Heart right ventricle (tissue), 16 donors: ENCODE measurements at regions not wholly inside any gene's neighbourhood (a gene's known extent, or its start where the extent isn't known, plus 50 kb on each side); places are given as distances from the start of the nearest gene placed in this dataset.

ENCODE experiments used
- ATAC-seq, 8 donors: fragments of 200-7000 bp; cut with Tn5 transposase; one replicate each; pipeline ENCODE4 v1.9.1; 2020; ENCODE audit warnings: mild to moderate bottlenecking in 8 of 8, moderate library complexity in 8 of 8, moderate number of reproducible peaks in 1 of 8
- DNase-seq, 2 donors: peaks; one replicate each; pipeline ENCODE4 v3.0.0-alpha.2; 2020
- H3K27ac ChIP-seq, 10 donors: fragments of 200-600 bp; sonication (generic) in 2 of 10; one replicate each; pipeline versions ENCODE4 v1.5.0 to v1.8.0; 2020 to 2022; ENCODE audit warnings: mild to moderate bottlenecking in 3 of 10
- H3K27me3 ChIP-seq, 7 donors: fragments of 200-600 bp; one replicate each; pipeline ENCODE4 v1.8.0; 2021 to 2022; ENCODE audit warnings: mild to moderate bottlenecking in 2 of 7
- H3K36me3 ChIP-seq, 9 donors: fragments of 200-600 bp; sonication (generic) in 1 of 9; one replicate each; pipeline versions ENCODE4 v1.5.0 to v1.8.0; 2020 to 2022; ENCODE audit warnings: mild to moderate bottlenecking in 2 of 9
- H3K4me1 ChIP-seq, 9 donors: fragments of 200-600 bp; sonication (generic) in 1 of 9; one replicate each; pipeline versions ENCODE4 v1.5.0 to v1.8.0; 2020 to 2022; ENCODE audit warnings: mild to moderate bottlenecking in 4 of 9
- H3K4me3 ChIP-seq, 10 donors: fragments of 200-600 bp; sonication (generic) in 2 of 10; one replicate each; pipeline versions ENCODE4 v1.5.0 to v1.8.0; 2020 to 2022; ENCODE audit warnings: mild to moderate bottlenecking in 7 of 10, moderate library complexity in 2 of 10
- H3K9me3 ChIP-seq, 11 donors: fragments of 200-600 bp in 10 of 11; sonication (generic) in 2 of 11; one replicate each; pipeline versions ENCODE4 v1.5.0 to v1.8.0; 2013 to 2022; ENCODE audit warnings: mild to moderate bottlenecking in 2 of 11, control low read depth in 1 of 11, moderate library complexity in 1 of 11
- CTCF ChIP-seq, 9 donors: fragments of 200-600 bp; sonication (generic) in 2 of 9; IDR thresholded peaks; one replicate each; pipeline versions ENCODE4 v1.5.0 to v1.8.0; 2021 to 2022; ENCODE audit warnings: antibody characterized with exemption in 9 of 9, mild to moderate bottlenecking in 5 of 9, moderate library complexity in 1 of 9
- WGBS, 2 donors: extraction: QIAGEN DNeasy Blood & Tissue Kit; methylation state at CpG; one replicate each; pipeline ENCODE4 v1.1.7; 2013; ENCODE audit warnings: inconsistent platforms in 1 of 2; 5-methylcytosine and 5-hydroxymethylcytosine counted together
- intact Hi-C, 10 donors: fragments of 100-400 bp; cut with DNase I; formaldehyde crosslinking; loops; one replicate each; pipeline versions ENCODE4 v1.11.1 to v1.14.2; 2022
- donor health status: Arrhythmogenic right ventricular cardiomyopathy.
- donor health status: ischemic (EF 13 %, LVEDD 7.1; RV severe dilation, severe dysfunction).
- donor health status: healthy with polysubstance abuse.
- donor health status: DM: no; HTN: yes; CAD: no.
- donor health status: DM: no; HTN: no; CAD: no.
- donor health status: ischemic (EF 25% LVEDD 6.9; RV normal size, moderate dysfunction).
- donor health status: ischemic (EF 25% LVEDD 5.7; RV mildly dilated, moderate dysfunction).
- donor health status: healthy.
- donor health status: DM: yes; HTN: yes; CAD: no.
- donor health status: Ischemic cardiomyopathy.
- donor health status: ischemic (EF 35%, LVEDD 5.7; RV mildly dilated, moderate dysfunction).
- donor health status: nonischemic (EF 11% LVEDD 7.7; RV severe dilation, severe dysfunction).
- donor health status: DM: yes; HTN: yes; CAD: no.
- donor health status: PGD.
- donor health status: ischemic (EF 29% LVEDD 5.4; RV normal size, mild dysfunction).
- donor health status: nonischemic (EF 23%, LVEDD 6.1; RV moderate dilation, normal function).

GRCh38 chr20:52078289-52078688 lies 113.3 kb downstream of the ZFP64 start:
- 88 to 89% methylated on average over 4 of the region's 4 CpGs for WGBS, 2 donors
- Histone ChIP-seq H3K4me1 (no peaks in the 10 kb centered on the region), H3K4me3 (no peak overlapping the region), H3K27me3 (no peaks in the 10 kb centered on the region), H3K9me3 (no peaks in the 10 kb centered on the region), H3K36me3 (no peaks in the 10 kb centered on the region), H3K27ac (no peak overlapping the region)
- intact Hi-C loops = no loop called here
- DNase-seq (no peak), ATAC-seq (no peak)
- TF ChIP-seq CTCF (IDR thresholded peaks at IDR 0.05) = no peak

GRCh38 chr20:52076164-52076563 lies 115.4 kb downstream of the ZFP64 start:
- no peak for DNase-seq
- no peak for ATAC-seq
- no peaks in the 10 kb centered on the region for H3K27me3 ChIP-seq
- TF ChIP-seq CTCF (IDR thresholded peaks at IDR 0.05) = no peak
- intact Hi-C loops = no loop called here
- H3K4me1 ChIP-seq = no peaks in the 10 kb centered on the region
- H3K27ac ChIP-seq = no peak overlapping the region
- no peaks in the 10 kb centered on the region for H3K9me3 ChIP-seq
- H3K4me3 ChIP-seq = no peak overlapping the region
- no peaks in the 10 kb centered on the region for H3K36me3 ChIP-seq
- 90 to 95% methylated on average over 2 of the region's 2 CpGs for WGBS, 2 donors

- no peaks in the 10 kb centered on the region for H3K9me3 ChIP-seq
- H3K36me3 ChIP-seq = no peaks in the 10 kb centered on the region
- H3K4me3 ChIP-seq = no peak overlapping the region
- 66 to 87% methylated on average over 3 of the region's 3 CpGs for WGBS, 2 donors
- TF ChIP-seq CTCF (IDR thresholded peaks at IDR 0.05) = no peak
- intact Hi-C loops = no loop called here
- H3K4me1 ChIP-seq = no peaks in the 10 kb centered on the region
- DNase-seq = no peak
- ATAC-seq = no peak
- H3K27me3 ChIP-seq = no peaks in the 10 kb centered on the region
- no peak overlapping the region for H3K27ac ChIP-seq
Measured at GRCh38 chr20:52075400-52075799, 116.2 kb downstream of the ZFP64 start.

- ATAC-seq (no peak), DNase-seq (no peak)
- H3K36me3 ChIP-seq = no peaks in the 10 kb centered on the region
- intact Hi-C loops = no loop called here
- WGBS, 2 donors = 95 to 99% methylated on average over 2 of the region's 2 CpGs
- TF ChIP-seq CTCF (IDR thresholded peaks at IDR 0.05) = no peak
- H3K9me3 ChIP-seq = no peaks in the 10 kb centered on the region
- no peak overlapping the region for H3K4me3 ChIP-seq
- no peak overlapping the region for H3K27ac ChIP-seq
- H3K27me3 ChIP-seq = no peaks in the 10 kb centered on the region
- no peaks in the 10 kb centered on the region for H3K4me1 ChIP-seq
Measured at GRCh38 chr20:52071136-52071535, 120.4 kb downstream of the ZFP64 start.

DNA sequence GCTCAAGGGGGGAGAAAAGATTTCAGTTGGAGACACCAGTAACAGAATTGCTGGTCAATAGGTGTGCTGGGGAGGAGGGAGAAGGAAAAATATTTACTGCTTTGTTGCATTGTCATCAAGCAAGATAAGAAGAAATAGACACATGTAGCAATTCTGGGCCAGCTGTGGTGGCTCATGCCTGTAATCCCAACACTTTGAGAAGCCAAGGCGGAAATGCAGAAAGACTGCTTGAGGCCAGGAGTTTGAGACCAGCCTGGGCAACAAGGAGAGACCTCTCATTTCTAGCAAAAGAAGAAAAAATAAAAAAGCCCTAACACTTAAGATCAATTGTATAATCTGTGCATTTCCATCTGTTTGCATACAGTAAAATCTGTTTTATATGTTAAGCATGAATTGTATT lies 126.6 kb downstream of the ZFP64 start:
- Histone ChIP-seq H3K36me3 (no peaks in the 10 kb centered on the region), H3K9me3 (peaks cover 0 to 7% (median 0%) of the 10 kb centered on the region in 11 donors), H3K4me3 (no peak overlapping the region), H3K27ac (no peak overlapping the region), H3K27me3 (no peaks in the 10 kb centered on the region), H3K4me1 (peaks cover 0 to 8% (median 0%) of the 10 kb centered on the region in 9 donors)
- no peak for ATAC-seq
- no peak for TF ChIP-seq CTCF (IDR thresholded peaks at IDR 0.05)
- intact Hi-C loops = no loop called here
- 90 to 91% methylated on average over 1 of the region's 1 CpG for WGBS, 2 donors
- no peak for DNase-seq
